Loucy (cell line): ENCODE measurements at regions not wholly inside any gene's neighbourhood (a gene's known extent, or its start where the extent isn't known, plus 50 kb on each side); places are given as distances from the start of the nearest gene placed in this dataset.

Experiments
- H2AFZ ChIP-seq: fragments of 200-600 bp; sonication (generic); 2 replicates; pipeline ENCODE4 v1.6.0; 2016; ENCODE audit warnings: antibody characterized with exemption, mild to moderate bottlenecking, low read length, moderate library complexity
- H3F3A ChIP-seq: fragments of 200-600 bp; 2 replicates; pipeline ENCODE4 v1.6.0; 2016; ENCODE audit warnings: antibody characterized with exemption, low read depth, mild to moderate bottlenecking
- H3K27me3 ChIP-seq: fragments of 200-600 bp; sonication (generic); 2 replicates; pipeline ENCODE4 v1.6.1; 2014; ENCODE audit warnings: low read length, mild to moderate bottlenecking; ENCODE audit not compliant: insufficient read depth, poor library complexity, severe bottlenecking
- H3K36me3 ChIP-seq: fragments of 200-600 bp; sonication (generic); 2 replicates; pipeline ENCODE4 v1.6.1; 2016; ENCODE audit warnings: low read length; ENCODE audit not compliant: insufficient read depth
- H3K4me1 ChIP-seq: fragments of 200-600 bp; sonication (generic); 2 replicates; pipeline ENCODE4 v1.5.1; 2014; ENCODE audit warnings: low read length, mild to moderate bottlenecking; ENCODE audit not compliant: insufficient read depth, poor library complexity, severe bottlenecking
- H3K4me2 ChIP-seq: fragments of 200-600 bp; sonication (generic); 2 replicates; pipeline ENCODE4 v1.6.0; 2014; ENCODE audit warnings: antibody characterized with exemption, low read length, low read depth, mild to moderate bottlenecking; ENCODE audit not compliant: poor library complexity, severe bottlenecking
- H3K4me3 ChIP-seq: fragments of 200-600 bp; sonication (generic); 2 replicates; pipeline ENCODE4 v1.5.1; 2014; ENCODE audit warnings: low read length, mild to moderate bottlenecking, mixed read lengths; ENCODE audit not compliant: poor library complexity, severe bottlenecking
- H3K79me2 ChIP-seq: fragments of 200-600 bp; sonication (generic); 2 replicates; pipeline ENCODE4 v1.6.1; 2014; ENCODE audit warnings: low read length; ENCODE audit not compliant: insufficient read depth
- H3K9ac ChIP-seq: fragments of 200-600 bp; sonication (generic); 2 replicates; pipeline ENCODE4 v1.6.0; 2014; ENCODE audit warnings: mild to moderate bottlenecking, low read depth, low read length, moderate library complexity; ENCODE audit not compliant: poor library complexity, severe bottlenecking
- H3K9me2 ChIP-seq: fragments of 200-600 bp; sonication (generic); replicated peaks from 2 replicates; pipeline ENCODE4 v1.6.1; 2016; ENCODE audit warnings: low read depth, low read length, mixed read lengths
- H3K9me3 ChIP-seq: fragments of 200-600 bp; sonication (generic); 2 replicates; pipeline ENCODE4 v1.6.1; 2014; ENCODE audit warnings: mild to moderate bottlenecking, antibody characterized with exemption, low read length, low read depth; ENCODE audit not compliant: insufficient read depth
- H4K20me1 ChIP-seq: fragments of 200-600 bp; sonication (generic); 2 replicates; pipeline ENCODE4 v1.6.0; 2014; ENCODE audit warnings: antibody characterized with exemption, low read length, mild to moderate bottlenecking; ENCODE audit not compliant: insufficient read depth, poor library complexity, severe bottlenecking
- CTCF ChIP-seq: fragments of 200-600 bp; sonication (generic); conservative IDR thresholded peaks from 2 replicates; pipeline ENCODE4 v1.5.1; 2014; ENCODE audit warnings: mild to moderate bottlenecking, antibody characterized with exemption, low read length
- EZH2phosphoT487 ChIP-seq: fragments of 200-600 bp; IDR thresholded peaks from 2 replicates; pipeline ENCODE4 v1.6.1; 2018; ENCODE audit warnings: antibody characterized with exemption, mild to moderate bottlenecking, moderate library complexity, borderline replicate concordance

DNA sequence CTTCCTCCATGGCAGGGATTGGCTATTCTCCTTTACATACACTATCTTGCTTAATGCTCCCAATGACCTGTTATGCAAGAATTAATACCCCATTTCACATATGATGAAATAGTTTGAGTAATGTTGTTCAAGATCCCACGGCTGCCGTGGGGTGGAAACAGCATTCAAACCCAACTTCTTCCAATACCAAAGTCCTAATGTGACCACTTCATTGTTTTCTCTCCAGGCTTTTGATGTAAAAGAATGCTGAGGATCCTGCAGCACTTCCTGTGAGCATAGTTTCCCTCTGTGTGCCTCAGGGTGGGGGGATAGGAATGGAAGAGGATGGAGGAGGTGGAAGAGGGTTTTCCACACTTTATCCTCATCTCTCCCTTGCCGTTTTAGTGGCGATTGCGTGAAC, 199.4 kb downstream of the IRS1 start:
- H3K9ac ChIP-seq = no peak overlapping the region
- H4K20me1 ChIP-seq = no peaks in the 10 kb centered on the region
- H3K79me2 ChIP-seq = no peaks in the 10 kb centered on the region
- H3K27me3 ChIP-seq = no peaks in the 10 kb centered on the region
- H3K9me2 ChIP-seq = no peaks in the 10 kb centered on the region
- H2AFZ ChIP-seq = no peak overlapping the region
- H3K36me3 ChIP-seq = no peaks in the 10 kb centered on the region
- H3K9me3 ChIP-seq = no peaks in the 10 kb centered on the region
- H3K4me2 ChIP-seq = no peak overlapping the region
- H3K4me3 ChIP-seq = no peak overlapping the region
- H3F3A ChIP-seq = no peaks in the 10 kb centered on the region
- TF ChIP-seq CTCF (no peak), EZH2phosphoT487 (no peak)
- H3K4me1 ChIP-seq = no peaks in the 10 kb centered on the region

- TF ChIP-seq CTCF = no peak
- no peak for TF ChIP-seq EZH2phosphoT487
- no peaks in the 10 kb centered on the region for H3K4me1 ChIP-seq
- H3K9ac ChIP-seq = no peak overlapping the region
Observed at GRCh38 chr2:226589043-226589442, 210.6 kb downstream of the IRS1 start.

GRCh38 chr2:226585130-226585561, 214.5 kb downstream of the IRS1 start:
- Histone ChIP-seq H4K20me1 (no peaks in the 10 kb centered on the region), H3K9ac (no peak overlapping the region), H3K79me2 (no peaks in the 10 kb centered on the region), H3K4me1 (no peaks in the 10 kb centered on the region), H3K9me2 (no peaks in the 10 kb centered on the region), H3K36me3 (no peaks in the 10 kb centered on the region), H3K9me3 (no peaks in the 10 kb centered on the region), H2AFZ (no peak overlapping the region), H3K27me3 (no peaks in the 10 kb centered on the region), H3K4me3 (no peak overlapping the region), H3K4me2 (no peak overlapping the region), H3F3A (no peaks in the 10 kb centered on the region)
- TF ChIP-seq EZH2phosphoT487 = no peak
- no peak for TF ChIP-seq CTCF

More at GRCh38 chr2:226589043-226589442, 210.6 kb downstream of the IRS1 start:
- Histone ChIP-seq H2AFZ (no peak overlapping the region), H3F3A (no peaks in the 10 kb centered on the region), H3K4me3 (no peak overlapping the region), H3K4me2 (no peak overlapping the region), H3K36me3 (no peaks in the 10 kb centered on the region), H3K79me2 (no peaks in the 10 kb centered on the region), H4K20me1 (no peaks in the 10 kb centered on the region), H3K9me3 (no peaks in the 10 kb centered on the region), H3K27me3 (no peaks in the 10 kb centered on the region), H3K9me2 (no peaks in the 10 kb centered on the region)
